ENCODE measurements at regions not wholly inside any gene's neighbourhood (a gene's known extent, or its start where the extent isn't known, plus 50 kb on each side); places are given as distances from the start of the nearest gene placed in this dataset.
A peak's percentile ranks its signal among the peaks of the same experiment; 100 is the strongest.

DNA sequence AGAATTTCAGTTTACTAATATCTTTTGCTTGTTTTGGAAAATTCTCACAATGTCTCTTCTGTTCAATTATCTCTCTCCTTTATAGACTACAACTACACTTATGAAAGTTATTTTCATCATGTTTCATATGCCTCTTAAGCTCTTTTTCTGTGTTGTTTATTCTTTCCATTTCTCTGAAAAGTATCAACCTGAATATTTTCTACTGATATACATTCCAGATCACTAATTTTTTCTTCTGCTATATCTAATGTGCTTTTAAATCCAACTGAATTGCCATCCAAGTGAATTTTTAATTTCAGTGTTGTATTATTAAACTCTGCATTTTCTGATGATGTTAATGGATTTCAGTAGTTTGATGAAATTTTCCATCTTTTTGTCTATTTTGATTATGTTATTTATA, 301.3 kb downstream of the HRH4 start:
- no peaks in the 10 kb centered on the region for H3K27me3 ChIP-seq
- no peaks in the 10 kb centered on the region for H3K36me3 ChIP-seq (ENCODE audit: low read depth, missing control alignments)
- H3K4me1 ChIP-seq = peaks cover 14% of the 10 kb centered on the region
- no peak overlapping the region for H3K27ac ChIP-seq
- no peak for DNase-seq
- no peak overlapping the region for H3K4me3 ChIP-seq
- no peaks in the 10 kb centered on the region for H3K9me3 ChIP-seq
- TF ChIP-seq, protein P1, sequence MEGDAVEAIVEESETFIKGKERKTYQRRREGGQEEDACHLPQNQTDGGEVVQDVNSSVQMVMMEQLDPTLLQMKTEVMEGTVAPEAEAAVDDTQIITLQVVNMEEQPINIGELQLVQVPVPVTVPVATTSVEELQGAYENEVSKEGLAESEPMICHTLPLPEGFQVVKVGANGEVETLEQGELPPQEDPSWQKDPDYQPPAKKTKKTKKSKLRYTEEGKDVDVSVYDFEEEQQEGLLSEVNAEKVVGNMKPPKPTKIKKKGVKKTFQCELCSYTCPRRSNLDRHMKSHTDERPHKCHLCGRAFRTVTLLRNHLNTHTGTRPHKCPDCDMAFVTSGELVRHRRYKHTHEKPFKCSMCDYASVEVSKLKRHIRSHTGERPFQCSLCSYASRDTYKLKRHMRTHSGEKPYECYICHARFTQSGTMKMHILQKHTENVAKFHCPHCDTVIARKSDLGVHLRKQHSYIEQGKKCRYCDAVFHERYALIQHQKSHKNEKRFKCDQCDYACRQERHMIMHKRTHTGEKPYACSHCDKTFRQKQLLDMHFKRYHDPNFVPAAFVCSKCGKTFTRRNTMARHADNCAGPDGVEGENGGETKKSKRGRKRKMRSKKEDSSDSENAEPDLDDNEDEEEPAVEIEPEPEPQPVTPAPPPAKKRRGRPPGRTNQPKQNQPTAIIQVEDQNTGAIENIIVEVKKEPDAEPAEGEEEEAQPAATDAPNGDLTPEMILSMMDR (IDR thresholded peaks at IDR 0.05) = no peak
- no peak for TF ChIP-seq POLR2A (IDR thresholded peaks at IDR 0.05)
- intact Hi-C loops (cut with DNase I; ENCODE audit: low total_unique reads) = no loop called here

DNA sequence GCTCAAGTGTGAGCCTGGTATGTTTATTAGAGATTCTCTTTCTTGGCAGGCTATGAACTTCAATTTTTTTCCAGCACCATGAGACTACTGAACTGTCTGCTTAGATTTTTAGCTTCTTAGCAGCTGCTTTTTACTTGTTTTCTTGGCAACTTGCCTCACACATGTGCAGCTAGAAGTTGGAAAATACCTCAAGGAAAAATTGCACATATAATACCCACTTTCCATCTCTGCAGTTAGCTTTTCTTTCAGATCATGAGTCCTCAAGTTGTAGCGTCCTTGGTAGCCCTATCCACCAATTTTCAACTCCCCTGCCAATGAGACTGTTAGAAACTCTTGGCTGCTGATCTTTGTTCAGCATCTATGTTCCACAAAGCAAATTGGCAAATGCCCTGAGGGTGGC, 302.1 kb downstream of the HRH4 start:
- no peak for DNase-seq
- WGBS, 2 donors = 63 to 77% methylated on average over 1 of the region's 1 CpG
- no peak overlapping the region for H3K4me3 ChIP-seq
- peaks cover 14% of the 10 kb centered on the region for H3K4me1 ChIP-seq
- no peaks in the 10 kb centered on the region for H3K9me3 ChIP-seq
- peak overlapping the region; percentile 7 to 59 for H3K27ac ChIP-seq
- TF ChIP-seq, protein P1 (IDR thresholded peaks at IDR 0.05) = no peak
- TF ChIP-seq POLR2A (IDR thresholded peaks at IDR 0.05) = no peak
- H3K27me3 ChIP-seq = no peaks in the 10 kb centered on the region
- intact Hi-C loops (cut with DNase I; ENCODE audit: low total_unique reads) = no loop called here
- H3K36me3 ChIP-seq (ENCODE audit: low read depth, missing control alignments) = no peaks in the 10 kb centered on the region

DNA sequence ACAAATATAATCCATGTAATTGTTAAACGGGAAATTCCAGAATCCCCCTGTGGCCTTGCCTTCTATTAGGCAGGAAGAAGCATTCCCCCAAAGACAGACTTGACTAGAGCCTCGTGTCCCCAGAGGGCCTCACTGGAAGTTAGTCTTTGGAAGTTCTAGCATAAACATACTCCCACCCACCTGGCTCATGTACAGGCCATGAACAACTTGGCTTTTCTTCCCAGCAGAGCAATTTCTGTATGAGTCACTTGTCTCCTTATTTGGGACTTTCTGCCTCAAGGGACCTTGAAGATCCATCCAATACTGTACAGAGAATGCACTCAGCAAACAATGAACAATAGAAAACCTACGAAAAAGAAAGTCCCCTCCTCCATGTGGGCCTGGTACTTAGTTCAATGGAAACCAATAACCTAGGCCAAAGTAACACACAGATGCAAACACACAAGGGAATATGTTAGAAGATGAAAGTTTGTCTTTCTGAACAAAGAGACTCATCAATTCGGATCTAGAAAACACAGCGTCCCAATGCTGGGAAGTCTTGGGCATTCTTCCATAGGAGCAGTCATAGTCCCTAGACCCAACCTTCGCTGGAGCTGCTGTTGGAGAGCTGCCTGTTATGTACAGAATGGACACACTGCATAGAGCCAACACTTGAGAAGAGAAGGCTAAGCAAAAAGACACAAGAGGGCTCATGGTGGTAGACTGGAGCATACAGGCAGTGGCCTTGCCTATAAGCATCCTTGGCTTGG, 303.5 kb downstream of the HRH4 start:
- intact Hi-C loops (cut with DNase I; ENCODE audit: low total_unique reads) = no loop called here
- 31 to 52% methylated on average over 6 of the region's 6 CpGs for WGBS, 2 donors
- no peak for TF ChIP-seq POLR2A (IDR thresholded peaks at IDR 0.05)
- TF ChIP-seq, protein P1 (IDR thresholded peaks at IDR 0.05) = no peak
- H3K9me3 ChIP-seq = no peaks in the 10 kb centered on the region
- H3K36me3 ChIP-seq (ENCODE audit: low read depth, missing control alignments) = no peaks in the 10 kb centered on the region
- peaks cover 14% of the 10 kb centered on the region for H3K4me1 ChIP-seq
- peak; percentile 83 for DNase-seq
- peak overlapping the region; percentile 59 to 69 for H3K27ac ChIP-seq
- H3K4me3 ChIP-seq = no peak overlapping the region
- H3K27me3 ChIP-seq = no peaks in the 10 kb centered on the region

DNA sequence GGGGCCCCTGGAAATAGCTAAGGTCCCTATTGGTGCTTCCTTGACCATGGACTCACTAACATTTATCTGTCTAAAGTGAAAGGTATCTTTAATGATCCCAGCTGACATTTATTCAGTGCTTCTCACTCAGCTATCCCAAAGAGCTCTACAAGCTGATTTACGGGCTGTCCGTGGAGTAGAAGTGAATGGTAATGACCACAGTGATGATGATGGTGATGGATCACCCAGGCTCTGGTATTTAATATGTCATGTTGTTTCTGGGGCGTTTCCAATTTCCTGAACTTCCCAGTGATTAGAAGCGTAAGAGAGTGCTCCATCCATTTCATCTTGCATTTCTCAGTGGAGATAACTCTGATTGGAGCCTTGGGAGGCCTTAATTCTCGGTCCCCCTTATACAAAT, 304.3 kb downstream of the HRH4 start:
- no peak for DNase-seq
- Histone ChIP-seq H3K4me3 (no peak overlapping the region), H3K4me1 (peaks cover 14% of the 10 kb centered on the region), H3K27ac (peak overlapping the region; percentile 35 to 42), H3K36me3 (ENCODE audit: low read depth, missing control alignments) (no peaks in the 10 kb centered on the region), H3K9me3 (no peaks in the 10 kb centered on the region), H3K27me3 (no peaks in the 10 kb centered on the region)
- TF ChIP-seq, protein P1 (IDR thresholded peaks at IDR 0.05) = no peak
- TF ChIP-seq POLR2A (IDR thresholded peaks at IDR 0.05) = no peak
- 84 to 86% methylated on average over 5 of the region's 5 CpGs for WGBS, 2 donors
- intact Hi-C loops (cut with DNase I; ENCODE audit: low total_unique reads) = no loop called here

DNA sequence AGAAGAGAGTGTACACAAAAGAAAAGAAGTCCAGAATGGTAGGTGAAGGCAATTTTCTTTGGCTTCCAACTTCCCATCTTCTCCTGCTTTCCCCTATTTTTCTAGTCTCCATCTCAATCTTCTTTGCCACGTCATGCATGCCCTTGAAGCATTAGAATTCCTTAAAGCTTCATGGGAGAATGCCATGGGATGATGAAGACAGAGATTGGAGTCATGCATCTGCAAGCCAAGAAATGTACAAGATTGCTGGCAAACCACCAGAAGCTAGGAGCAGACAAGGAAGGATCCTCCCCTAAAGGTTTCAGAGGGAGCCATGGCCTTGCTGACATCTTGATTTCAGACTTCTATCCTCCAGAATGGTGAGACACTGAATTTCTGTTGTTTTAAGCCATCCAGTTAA, 305.9 kb downstream of the HRH4 start:
- WGBS, 2 donors = 55 to 82% methylated on average over 1 of the region's 1 CpG

More for the DNA sequence above, 305.9 kb downstream of the HRH4 start:
- H3K4me1 ChIP-seq = peaks cover 14% of the 10 kb centered on the region
- H3K27me3 ChIP-seq = no peaks in the 10 kb centered on the region
- DNase-seq = peak; percentile 42
- H3K9me3 ChIP-seq = no peaks in the 10 kb centered on the region
- intact Hi-C loops (cut with DNase I; ENCODE audit: low total_unique reads) = no loop called here
- H3K4me3 ChIP-seq = no peak overlapping the region
- H3K36me3 ChIP-seq (ENCODE audit: low read depth, missing control alignments) = no peaks in the 10 kb centered on the region
- no peak for TF ChIP-seq POLR2A (IDR thresholded peaks at IDR 0.05)
- TF ChIP-seq, protein P1 (IDR thresholded peaks at IDR 0.05) = no peak
- no peak overlapping the region for H3K27ac ChIP-seq

Data from testis (tissue), 2 donors.